Memory B cell (primary cell): ENCODE measurements at regions not wholly inside any gene's neighbourhood (a gene's known extent, or its start where the extent isn't known, plus 50 kb on each side); places are given as distances from the start of the nearest gene placed in this dataset.

Experiments
- ATAC-seq: fragments of 150-1000 bp; cut with Tn5 transposase; 2 replicates; pipeline ENCODE4 v1.10.0; 2021; ENCODE audit warnings: low read depth, mild to moderate bottlenecking, moderate library complexity
- DNase-seq, 2 donors: peaks; one replicate each; pipeline ENCODE4 v3.0.0; 2022; ENCODE audit warnings: low spot score in 2 of 2
- H3K27ac Mint-ChIP-seq: one replicate; pipeline ENCODE4 v1.8.0; 2022; ENCODE audit warnings: mild to moderate bottlenecking, moderate library complexity, mixed read lengths
- H3K27me3 Mint-ChIP-seq: one replicate; pipeline ENCODE4 v1.8.0; 2022; ENCODE audit warnings: mixed read lengths
- H3K36me3 Mint-ChIP-seq: one replicate; pipeline ENCODE4 v1.8.0; 2022; ENCODE audit warnings: mild to moderate bottlenecking, mixed read lengths
- H3K4me1 Mint-ChIP-seq: one replicate; pipeline ENCODE4 v1.8.0; 2022; ENCODE audit warnings: mixed read lengths
- H3K4me3 Mint-ChIP-seq: one replicate; pipeline ENCODE4 v1.8.0; 2022; ENCODE audit warnings: mild to moderate bottlenecking, moderate library complexity, mixed read lengths
- H3K9me3 Mint-ChIP-seq: one replicate; pipeline ENCODE4 v1.8.0; 2022; ENCODE audit warnings: mixed read lengths

DNA sequence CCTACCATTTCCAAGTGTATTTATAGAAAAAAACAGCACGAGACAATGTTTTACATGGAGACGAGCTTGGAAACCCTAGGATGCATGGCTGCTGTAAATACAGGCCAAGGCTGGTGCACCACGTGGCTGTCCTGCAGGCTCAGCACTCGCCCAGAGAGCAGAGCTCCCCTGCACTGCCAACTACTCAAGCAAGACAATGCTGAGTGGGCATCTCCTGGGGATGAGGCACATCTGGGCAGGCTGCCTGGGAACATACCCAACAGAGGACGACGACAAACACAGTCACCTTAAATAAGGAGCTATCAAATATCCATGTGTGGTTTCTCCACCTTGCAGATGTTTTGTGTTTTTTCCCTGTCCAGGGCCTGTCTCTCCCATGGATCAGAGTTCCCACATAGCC is 128.3 kb upstream of the PRMT8 start:
- no peak for ATAC-seq
- Mint-ChIP-seq H3K9me3 (no peaks in the 10 kb centered on the region), H3K4me3 (no peak overlapping the region), H3K4me1 (peaks cover 4% of the 10 kb centered on the region), H3K36me3 (no peaks in the 10 kb centered on the region), H3K27me3 (peaks cover 6% of the 10 kb centered on the region), H3K27ac (no peak overlapping the region)
- DNase-seq, result no peak

- H3K36me3 Mint-ChIP-seq, result no peaks in the 10 kb centered on the region
- ATAC-seq (peak; percentile 93), DNase-seq (no peak)
- peaks cover 6% of the 10 kb centered on the region for H3K27me3 Mint-ChIP-seq
- H3K4me1 Mint-ChIP-seq, result peaks cover 4% of the 10 kb centered on the region
- no peak overlapping the region for H3K4me3 Mint-ChIP-seq
- no peaks in the 10 kb centered on the region for H3K9me3 Mint-ChIP-seq
- H3K27ac Mint-ChIP-seq, result no peak overlapping the region
Observed at GRCh38 chr12:3363608-3364007, 127.4 kb upstream of the PRMT8 start.

GRCh38 chr12:3364226-3364625 is 126.8 kb upstream of the PRMT8 start:
- DNase-seq (no peak), ATAC-seq (no peak)
- H3K36me3 Mint-ChIP-seq, result no peaks in the 10 kb centered on the region
- H3K27ac Mint-ChIP-seq, result no peak overlapping the region
- no peaks in the 10 kb centered on the region for H3K9me3 Mint-ChIP-seq
- H3K4me3 Mint-ChIP-seq, result no peak overlapping the region
- peaks cover 6% of the 10 kb centered on the region for H3K27me3 Mint-ChIP-seq
- H3K4me1 Mint-ChIP-seq, result peaks cover 4% of the 10 kb centered on the region

DNA sequence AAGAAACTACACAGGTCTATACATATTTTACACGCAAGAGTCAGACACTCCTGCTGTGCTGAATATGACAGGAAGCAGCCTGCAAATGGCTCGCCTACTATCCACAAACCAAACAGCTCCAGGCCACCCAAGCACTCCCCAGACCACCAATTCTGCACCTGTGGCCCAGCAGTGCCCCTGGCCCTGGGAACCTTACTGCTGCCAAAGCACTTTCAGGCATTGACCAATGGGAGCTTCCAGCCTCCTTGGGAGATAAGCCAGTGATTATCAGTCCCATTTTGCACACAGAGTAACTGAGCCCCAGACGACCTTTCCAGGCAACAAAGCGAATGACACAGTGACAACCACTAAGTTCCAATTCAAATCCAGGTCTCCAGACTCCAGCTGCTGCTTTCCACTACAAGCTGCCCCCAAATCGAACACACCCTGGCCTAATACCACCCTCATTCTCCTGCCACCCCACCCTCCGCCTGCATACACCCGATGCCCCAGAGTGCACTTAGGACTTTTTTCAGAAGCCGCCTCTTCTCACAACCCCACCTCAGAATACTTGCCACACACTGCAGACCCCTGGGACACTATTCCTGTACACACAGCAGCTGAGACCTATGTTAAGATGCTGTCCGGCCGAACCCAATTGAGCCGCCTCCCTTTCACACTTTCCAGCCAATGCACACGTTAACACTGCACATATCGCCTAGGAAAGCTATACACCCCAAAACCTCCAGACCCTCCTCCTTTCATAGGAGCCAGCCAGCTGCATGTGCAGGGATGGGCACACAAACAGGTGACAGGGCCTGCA is 126.1 kb upstream of the PRMT8 start:
- Mint-ChIP-seq H3K4me1 (peaks cover 4% of the 10 kb centered on the region), H3K36me3 (no peaks in the 10 kb centered on the region), H3K27me3 (peaks cover 6% of the 10 kb centered on the region), H3K27ac (no peak overlapping the region), H3K4me3 (no peak overlapping the region), H3K9me3 (no peaks in the 10 kb centered on the region)
- DNase-seq (no peak), ATAC-seq (no peak)

DNA sequence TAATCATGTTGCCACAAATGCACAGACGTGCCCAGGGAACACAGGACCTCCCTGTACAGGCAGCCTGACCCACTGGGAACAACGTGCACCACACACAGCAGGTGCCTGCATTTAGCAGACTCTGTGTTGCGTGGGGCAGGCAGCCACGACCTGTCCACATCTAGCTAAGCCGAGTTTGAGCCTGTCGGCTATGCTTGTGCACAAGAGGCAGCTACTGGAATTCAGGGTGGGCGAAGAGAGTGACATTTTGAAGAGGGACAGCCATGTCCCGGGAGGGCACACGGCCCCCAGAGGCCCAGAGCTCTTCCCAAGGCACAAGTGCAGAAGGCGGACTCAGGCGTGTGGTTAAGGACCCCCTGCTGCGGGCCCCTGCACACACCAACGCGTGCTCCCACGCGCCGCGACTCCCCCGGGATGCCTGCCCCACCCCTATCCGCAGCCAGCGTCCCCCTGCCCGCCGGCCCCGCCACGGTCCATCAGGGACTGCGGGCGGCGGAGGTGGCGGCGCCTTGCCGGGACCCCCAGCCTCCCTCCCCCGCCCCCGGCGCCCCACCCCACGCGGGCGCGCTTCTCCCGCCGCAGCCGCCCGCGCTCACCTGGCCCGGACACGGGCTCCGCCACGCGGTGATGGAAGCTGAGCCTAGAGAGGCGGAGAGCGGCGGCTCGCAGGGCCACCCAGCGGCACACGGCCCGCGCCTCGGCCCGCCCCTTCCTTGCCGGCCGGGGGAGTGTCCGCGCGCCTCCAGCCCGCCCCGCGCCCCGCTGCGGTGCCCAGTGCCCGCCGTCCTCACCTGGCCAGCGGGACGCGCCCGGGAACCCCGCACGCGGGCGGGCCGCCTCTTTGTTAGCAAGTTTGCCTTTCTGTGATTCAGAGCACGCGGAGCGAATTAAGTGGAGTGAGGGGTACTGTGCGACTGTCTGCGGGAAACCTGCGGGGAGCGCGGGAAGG is 125.3 kb upstream of the PRMT8 start:
- ATAC-seq (no peak), DNase-seq (no peak)
- H3K27ac Mint-ChIP-seq, result no peak overlapping the region
- no peaks in the 10 kb centered on the region for H3K36me3 Mint-ChIP-seq
- H3K9me3 Mint-ChIP-seq, result no peaks in the 10 kb centered on the region
- peaks cover 4% of the 10 kb centered on the region for H3K4me1 Mint-ChIP-seq
- peaks cover 6% of the 10 kb centered on the region for H3K27me3 Mint-ChIP-seq
- H3K4me3 Mint-ChIP-seq, result no peak overlapping the region

GRCh38 chr12:3366451-3367110 is 124.4 kb upstream of the PRMT8 start:
- Mint-ChIP-seq H3K36me3 (no peaks in the 10 kb centered on the region), H3K9me3 (no peaks in the 10 kb centered on the region), H3K27ac (no peak overlapping the region), H3K4me1 (peaks cover 4% of the 10 kb centered on the region), H3K4me3 (no peak overlapping the region), H3K27me3 (peaks cover 6% of the 10 kb centered on the region)
- DNase-seq (no peak), ATAC-seq (no peak)

GRCh38 chr12:3367750-3368444 is 123.1 kb upstream of the PRMT8 start:
- Mint-ChIP-seq H3K36me3 (no peaks in the 10 kb centered on the region), H3K27ac (no peak overlapping the region), H3K4me3 (no peak overlapping the region), H3K4me1 (peaks cover 4% of the 10 kb centered on the region), H3K27me3 (peaks cover 7% of the 10 kb centered on the region), H3K9me3 (no peaks in the 10 kb centered on the region)
- ATAC-seq (no peak), DNase-seq (no peak)

- no peak for ATAC-seq
Observed at GRCh38 chr12:3371018-3371417, 120.0 kb upstream of the PRMT8 start.

DNA sequence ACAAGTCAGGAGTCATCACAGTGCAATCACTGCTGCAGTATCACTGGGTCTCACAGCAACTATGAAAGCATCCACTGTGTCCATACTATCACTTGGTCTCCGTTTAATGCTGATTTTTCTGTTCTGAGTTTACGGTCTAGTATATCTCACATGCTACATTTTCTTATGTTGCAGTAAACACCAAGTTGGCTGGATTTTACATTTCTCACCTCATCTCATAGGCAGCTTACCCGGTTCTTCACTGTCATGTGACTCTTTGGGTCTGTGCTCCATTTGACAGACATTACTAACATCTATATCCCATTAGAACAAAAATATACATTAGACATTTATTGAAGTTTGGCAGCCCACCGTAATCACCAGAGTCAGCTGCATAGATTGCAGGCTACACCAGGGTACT is 115.7 kb upstream of the PRMT8 start:
- Mint-ChIP-seq H3K36me3 (no peaks in the 10 kb centered on the region), H3K4me1 (no peaks in the 10 kb centered on the region), H3K9me3 (no peaks in the 10 kb centered on the region), H3K27ac (no peak overlapping the region), H3K27me3 (peaks cover 6% of the 10 kb centered on the region), H3K4me3 (no peak overlapping the region)
- no peak for ATAC-seq
- no peak for DNase-seq

More at GRCh38 chr12:3371018-3371417, 120.0 kb upstream of the PRMT8 start:
- H3K9me3 Mint-ChIP-seq, result no peaks in the 10 kb centered on the region
- H3K27ac Mint-ChIP-seq, result no peak overlapping the region
- H3K27me3 Mint-ChIP-seq, result peaks cover 2% of the 10 kb centered on the region
- no peaks in the 10 kb centered on the region for H3K4me1 Mint-ChIP-seq
- DNase-seq, result no peak
- no peaks in the 10 kb centered on the region for H3K36me3 Mint-ChIP-seq
- H3K4me3 Mint-ChIP-seq, result no peak overlapping the region

GRCh38 chr12:3376779-3377455 is 114.1 kb upstream of the PRMT8 start:
- Mint-ChIP-seq H3K9me3 (no peaks in the 10 kb centered on the region), H3K27me3 (peaks cover 9% of the 10 kb centered on the region), H3K27ac (no peak overlapping the region), H3K36me3 (no peaks in the 10 kb centered on the region), H3K4me3 (no peak overlapping the region), H3K4me1 (no peaks in the 10 kb centered on the region)
- no peak for ATAC-seq
- DNase-seq, result no peak

- Mint-ChIP-seq H3K9me3 (peaks cover under 1% of the 10 kb centered on the region), H3K27ac (no peak overlapping the region), H3K4me3 (no peak overlapping the region), H3K4me1 (no peaks in the 10 kb centered on the region), H3K36me3 (no peaks in the 10 kb centered on the region), H3K27me3 (peaks cover 11% of the 10 kb centered on the region)
- ATAC-seq (no peak), DNase-seq (no peak)
Observed at GRCh38 chr12:3378655-3379054, 112.3 kb upstream of the PRMT8 start.

- Mint-ChIP-seq H3K4me3 (no peak overlapping the region), H3K9me3 (peaks cover 2% of the 10 kb centered on the region), H3K27ac (no peak overlapping the region), H3K36me3 (no peaks in the 10 kb centered on the region), H3K27me3 (peaks cover 11% of the 10 kb centered on the region), H3K4me1 (no peaks in the 10 kb centered on the region)
- no peak for ATAC-seq
- no peak for DNase-seq
Observed at GRCh38 chr12:3379079-3379478, 111.9 kb upstream of the PRMT8 start.
